ENCODE measurements at regions not wholly inside any gene's neighbourhood (a gene's known extent, or its start where the extent isn't known, plus 50 kb on each side); places are given as distances from the start of the nearest gene placed in this dataset.

DNA sequence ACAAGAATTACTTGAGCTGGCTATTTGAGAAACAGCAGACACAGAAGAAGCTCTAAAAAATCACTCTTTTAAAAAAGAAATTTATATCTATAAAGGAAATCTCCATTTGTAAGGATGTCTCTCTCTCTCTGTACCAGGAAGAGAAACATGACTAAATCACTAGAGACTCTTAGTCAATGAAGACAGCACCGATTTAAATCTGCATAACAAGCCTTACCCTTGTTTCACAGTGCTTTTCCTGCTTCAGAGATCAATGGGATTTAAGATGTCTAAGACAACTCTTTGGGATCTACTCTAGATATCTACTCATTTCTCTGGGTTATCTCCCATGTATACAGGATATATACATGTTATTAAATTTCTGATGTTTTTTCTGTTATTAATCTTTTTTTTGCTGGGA, 359.2 kb upstream of the RND3 start:
- Histone ChIP-seq H3K27ac (no peak overlapping the region), H3K27me3 (no peaks in the 10 kb centered on the region), H3K4me3 (no peak overlapping the region), H3K9me3 (no peaks in the 10 kb centered on the region), H3K4me1 (no peaks in the 10 kb centered on the region), H3K36me3 (no peaks in the 10 kb centered on the region)
- no peak for TF ChIP-seq POLR2A (IDR thresholded peaks at IDR 0.05)
- TF ChIP-seq, protein P1, sequence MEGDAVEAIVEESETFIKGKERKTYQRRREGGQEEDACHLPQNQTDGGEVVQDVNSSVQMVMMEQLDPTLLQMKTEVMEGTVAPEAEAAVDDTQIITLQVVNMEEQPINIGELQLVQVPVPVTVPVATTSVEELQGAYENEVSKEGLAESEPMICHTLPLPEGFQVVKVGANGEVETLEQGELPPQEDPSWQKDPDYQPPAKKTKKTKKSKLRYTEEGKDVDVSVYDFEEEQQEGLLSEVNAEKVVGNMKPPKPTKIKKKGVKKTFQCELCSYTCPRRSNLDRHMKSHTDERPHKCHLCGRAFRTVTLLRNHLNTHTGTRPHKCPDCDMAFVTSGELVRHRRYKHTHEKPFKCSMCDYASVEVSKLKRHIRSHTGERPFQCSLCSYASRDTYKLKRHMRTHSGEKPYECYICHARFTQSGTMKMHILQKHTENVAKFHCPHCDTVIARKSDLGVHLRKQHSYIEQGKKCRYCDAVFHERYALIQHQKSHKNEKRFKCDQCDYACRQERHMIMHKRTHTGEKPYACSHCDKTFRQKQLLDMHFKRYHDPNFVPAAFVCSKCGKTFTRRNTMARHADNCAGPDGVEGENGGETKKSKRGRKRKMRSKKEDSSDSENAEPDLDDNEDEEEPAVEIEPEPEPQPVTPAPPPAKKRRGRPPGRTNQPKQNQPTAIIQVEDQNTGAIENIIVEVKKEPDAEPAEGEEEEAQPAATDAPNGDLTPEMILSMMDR (IDR thresholded peaks at IDR 0.05) = no peak
- DNase-seq = no peak

DNA sequence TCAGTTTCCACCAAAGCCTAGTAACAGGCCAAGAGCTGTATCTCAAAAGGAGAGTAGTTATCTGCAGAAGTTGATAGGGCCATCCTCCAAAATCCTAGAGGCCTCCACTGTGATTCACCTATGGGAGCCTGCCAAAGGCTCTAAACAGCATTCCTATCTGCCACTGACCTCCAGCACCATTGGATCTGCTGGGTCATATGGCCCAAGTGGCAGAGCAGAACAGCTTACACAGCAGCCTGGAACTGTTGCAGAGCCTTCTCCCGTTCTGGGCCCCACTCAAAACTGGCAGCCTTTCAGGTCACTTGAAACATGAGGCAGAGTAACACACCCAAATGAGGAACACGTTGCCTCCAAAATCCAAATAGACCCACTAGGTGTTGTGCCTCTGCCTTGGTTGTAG, 345.2 kb upstream of the RND3 start:
- TF ChIP-seq POLR2A (IDR thresholded peaks at IDR 0.05) = no peak
- TF ChIP-seq, protein P1 (IDR thresholded peaks at IDR 0.05) = no peak
- no peak for DNase-seq
- Histone ChIP-seq H3K4me3 (no peak overlapping the region), H3K27me3 (no peaks in the 10 kb centered on the region), H3K4me1 (no peaks in the 10 kb centered on the region), H3K9me3 (no peaks in the 10 kb centered on the region), H3K27ac (no peak overlapping the region), H3K36me3 (no peaks in the 10 kb centered on the region)

DNA sequence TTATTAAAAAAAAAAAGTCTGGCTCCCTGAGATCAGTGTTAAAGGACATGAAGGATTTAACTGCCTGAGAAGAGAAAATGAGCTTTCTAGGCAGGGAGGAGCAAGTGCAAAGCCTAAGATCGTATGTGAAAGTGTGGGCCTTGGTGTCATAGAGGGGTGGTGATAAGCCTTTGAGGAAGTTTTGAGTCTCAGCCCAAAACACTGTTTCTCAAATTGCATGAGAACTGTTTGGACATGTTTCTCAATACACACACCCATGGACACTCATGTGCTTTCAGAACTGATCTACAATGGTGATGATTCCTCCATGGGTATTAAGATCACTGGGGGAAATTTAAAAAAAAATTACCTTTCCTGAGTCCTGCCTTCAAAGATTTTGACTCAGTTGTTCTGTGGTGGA, 336.7 kb upstream of the RND3 start:
- H3K4me3 ChIP-seq = no peak overlapping the region
- H3K36me3 ChIP-seq = no peaks in the 10 kb centered on the region
- H3K9me3 ChIP-seq = no peaks in the 10 kb centered on the region
- no peak overlapping the region for H3K27ac ChIP-seq
- no peaks in the 10 kb centered on the region for H3K4me1 ChIP-seq
- no peak for DNase-seq
- TF ChIP-seq, protein P1 (IDR thresholded peaks at IDR 0.05) = no peak
- no peak for TF ChIP-seq POLR2A (IDR thresholded peaks at IDR 0.05)
- no peaks in the 10 kb centered on the region for H3K27me3 ChIP-seq

DNA sequence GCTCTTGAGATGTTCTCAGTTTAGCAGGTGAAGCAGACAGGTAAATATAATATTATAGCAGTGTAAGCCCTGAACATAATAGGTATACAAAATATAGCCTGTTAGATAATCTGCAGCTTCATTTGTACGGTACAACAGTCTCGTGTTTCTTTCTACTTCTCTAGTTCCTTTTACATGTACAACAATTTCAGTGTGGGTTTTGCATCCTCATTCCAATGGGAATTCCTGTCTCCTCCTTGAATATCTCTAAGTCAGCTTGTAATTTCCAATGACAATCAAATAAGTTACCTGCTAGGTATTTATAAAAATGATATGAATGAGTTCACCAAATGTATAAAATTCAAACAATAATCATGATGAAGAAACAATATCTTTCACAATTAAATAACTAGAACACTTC, 330.0 kb upstream of the RND3 start:
- Histone ChIP-seq H3K9me3 (no peaks in the 10 kb centered on the region), H3K27me3 (no peaks in the 10 kb centered on the region), H3K4me1 (no peaks in the 10 kb centered on the region), H3K27ac (no peak overlapping the region), H3K4me3 (no peak overlapping the region), H3K36me3 (no peaks in the 10 kb centered on the region)
- no peak for DNase-seq
- TF ChIP-seq, protein P1 (IDR thresholded peaks at IDR 0.05) = no peak
- TF ChIP-seq POLR2A (IDR thresholded peaks at IDR 0.05) = no peak

DNA sequence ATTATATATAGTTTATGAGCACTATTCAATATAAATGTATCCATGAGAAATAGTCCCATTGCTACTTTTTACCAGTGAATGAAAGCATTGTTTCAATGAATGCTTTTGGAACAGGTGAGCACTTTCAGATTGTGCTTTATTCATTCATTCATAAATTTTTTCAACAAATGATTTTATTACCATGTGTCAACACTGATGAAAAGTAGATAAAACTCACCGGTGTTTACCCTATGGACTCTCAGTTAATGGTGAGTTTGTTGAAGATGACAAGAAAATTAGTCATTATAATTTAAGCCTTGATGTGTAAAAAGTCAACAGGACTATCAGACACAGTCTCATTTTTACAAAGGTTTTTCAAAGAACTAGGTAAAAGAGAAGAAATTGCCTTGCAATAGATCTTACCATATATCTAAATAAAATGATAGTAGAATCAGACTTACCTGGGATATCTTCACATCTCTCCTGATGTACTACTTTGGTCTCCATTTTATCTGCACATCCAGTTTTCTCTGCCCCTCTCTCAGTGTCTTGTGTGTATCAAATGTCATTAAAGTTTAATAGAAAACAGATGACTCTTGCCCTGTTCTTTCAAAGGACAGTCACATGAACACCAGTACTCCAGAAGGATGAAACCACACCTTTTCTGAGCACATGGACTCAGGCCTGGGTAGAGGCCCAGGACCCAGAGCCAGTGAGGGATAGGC, 325.3 kb upstream of the RND3 start:
- Histone ChIP-seq H3K4me1 (no peaks in the 10 kb centered on the region), H3K27me3 (no peaks in the 10 kb centered on the region), H3K36me3 (no peaks in the 10 kb centered on the region), H3K27ac (no peak overlapping the region), H3K9me3 (no peaks in the 10 kb centered on the region), H3K4me3 (no peak overlapping the region)
- TF ChIP-seq, protein P1 (IDR thresholded peaks at IDR 0.05) = no peak
- TF ChIP-seq POLR2A (IDR thresholded peaks at IDR 0.05) = no peak
- DNase-seq = no peak

DNA sequence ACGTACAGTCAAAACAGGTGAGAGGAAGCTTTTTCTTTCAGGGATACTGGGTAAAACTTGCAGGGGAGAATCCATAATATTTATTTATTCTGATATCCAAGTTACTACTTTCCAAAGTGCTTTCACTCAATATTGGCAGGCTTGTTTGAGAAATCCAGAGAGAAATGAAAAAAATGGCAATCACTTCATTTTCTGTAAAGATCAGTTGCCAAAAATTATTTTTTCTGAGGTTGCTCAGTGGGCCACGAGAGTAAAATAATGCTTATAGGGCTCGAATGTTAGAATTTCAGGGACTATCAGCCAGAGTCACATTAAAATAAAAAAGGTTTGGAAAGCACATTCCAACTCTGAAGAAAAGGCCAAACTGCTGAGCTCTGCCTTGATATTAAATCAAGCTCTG, 324.6 kb upstream of the RND3 start:
- Histone ChIP-seq H3K4me3 (no peak overlapping the region), H3K4me1 (no peaks in the 10 kb centered on the region), H3K27me3 (no peaks in the 10 kb centered on the region), H3K27ac (no peak overlapping the region), H3K36me3 (no peaks in the 10 kb centered on the region), H3K9me3 (no peaks in the 10 kb centered on the region)
- no peak for DNase-seq
- no peak for TF ChIP-seq POLR2A (IDR thresholded peaks at IDR 0.05)
- TF ChIP-seq, protein P1 (IDR thresholded peaks at IDR 0.05) = no peak
